NCI-H146 (cell line): ENCODE measurements at regions not wholly inside any gene's neighbourhood (a gene's known extent, or its start where the extent isn't known, plus 50 kb on each side); places are given as distances from the start of the nearest gene placed in this dataset.

Source experiments
- DNase-seq: peaks from one replicate; lab custom pipeline; 2025; lab: John Stamatoyannopoulos, UW

- peak; percentile 72 for DNase-seq
Measured at GRCh38 chr16:66315210-66315825, 51.2 kb upstream of the CDH5 start.

DNA sequence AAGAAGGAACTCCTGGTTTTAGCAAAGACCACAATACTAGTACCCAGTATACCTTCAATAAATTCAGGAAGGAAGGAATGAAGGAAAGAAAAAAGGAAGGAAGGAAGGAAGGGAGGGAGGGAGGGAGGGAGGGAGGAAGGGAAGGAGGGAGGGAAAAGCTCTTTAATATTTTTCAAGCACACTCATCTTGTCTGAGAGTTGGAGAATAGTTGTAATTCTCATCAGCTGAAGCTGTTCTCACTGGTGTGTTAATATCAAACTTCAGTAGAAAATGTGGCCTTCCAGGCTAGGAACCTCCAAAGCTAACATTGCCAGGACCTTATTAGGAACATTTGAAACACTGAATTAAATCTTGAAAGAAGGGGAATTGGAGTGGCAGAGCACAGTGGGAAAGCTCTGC, 55.2 kb upstream of the CDH5 start:
- DNase-seq: no peak

GRCh38 chr16:66309215-66309807, 57.2 kb upstream of the CDH5 start:
- DNase-seq: no peak

DNA sequence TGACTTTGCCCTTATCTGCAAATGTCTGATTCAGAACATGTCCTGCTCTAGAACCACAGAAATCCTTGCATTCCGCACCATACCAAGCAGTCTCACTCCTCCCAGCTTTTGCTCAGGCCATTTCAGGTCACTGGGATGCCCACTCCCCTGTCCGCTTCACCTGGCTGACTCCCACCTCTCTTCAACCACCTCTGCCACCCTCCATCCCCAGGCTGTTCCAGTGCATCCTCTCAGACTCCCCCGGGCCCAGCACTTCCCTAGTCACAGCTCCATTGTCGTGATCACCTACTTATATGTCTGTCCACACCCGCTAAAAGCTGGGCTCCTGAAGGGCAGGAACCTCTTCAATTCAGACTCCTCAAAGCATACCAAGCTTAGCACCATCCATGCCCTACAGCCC, 58.4 kb upstream of the CDH5 start:
- no peak for DNase-seq

DNA sequence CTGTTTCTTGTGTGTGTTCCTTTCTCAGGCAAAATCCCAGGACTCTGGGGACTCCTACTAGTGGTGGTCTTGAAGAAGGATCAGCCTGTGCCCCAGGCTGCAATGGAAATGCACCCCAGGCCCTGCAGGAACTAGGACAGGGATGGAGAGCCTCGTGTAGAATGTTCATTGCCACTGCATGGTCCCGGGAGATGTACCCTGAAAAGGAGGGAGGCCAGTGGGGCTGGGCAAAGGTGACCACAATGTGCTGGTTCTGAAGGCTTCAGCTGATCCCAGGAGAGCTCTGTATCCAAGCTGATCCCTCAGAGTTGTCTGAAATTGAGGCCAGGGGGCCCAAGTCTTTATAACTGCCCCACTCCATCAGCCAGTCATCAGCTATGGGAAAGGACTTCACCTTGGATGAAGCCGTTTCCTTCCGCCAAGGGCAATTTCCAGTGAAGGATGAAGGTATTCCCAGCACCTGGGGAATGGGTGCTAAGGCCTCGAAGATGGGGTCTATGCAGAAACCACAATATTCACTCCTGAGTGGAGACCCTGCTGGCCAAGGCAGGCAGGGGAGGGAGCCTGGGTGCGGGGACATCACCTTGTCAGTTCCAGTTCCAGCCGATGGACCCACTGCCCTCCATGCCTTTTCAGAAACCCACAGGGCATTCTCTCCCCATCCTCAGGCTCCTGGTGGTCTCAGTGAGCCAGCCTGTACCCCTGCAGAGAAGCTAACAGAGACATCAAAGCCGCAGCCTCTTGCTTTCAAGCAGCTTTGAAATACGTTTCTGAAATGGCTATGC, 59.9 kb upstream of the CDH5 start:
- no peak for DNase-seq

DNA sequence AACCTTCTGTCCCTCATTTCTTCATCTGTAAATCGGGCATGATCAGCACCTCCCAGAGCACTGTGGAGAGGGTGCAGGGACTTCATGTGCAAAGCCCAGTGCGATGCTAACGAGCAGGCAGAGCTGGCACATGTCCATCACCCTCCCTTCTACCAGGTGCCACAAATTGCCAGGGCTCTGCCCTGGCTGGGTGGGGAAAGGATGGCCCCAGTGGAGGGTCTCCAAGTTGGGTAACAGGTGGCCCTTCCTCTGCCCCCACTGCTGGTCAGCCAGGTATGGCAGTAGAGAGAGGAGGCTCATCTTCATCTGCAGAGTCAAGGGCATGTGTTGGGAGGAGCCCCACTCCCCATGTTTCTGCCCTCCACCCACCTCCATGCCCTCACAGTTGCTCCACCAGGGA, 61.5 kb upstream of the CDH5 start:
- DNase-seq: no peak

GRCh38 chr16:66304151-66304550, 62.3 kb upstream of the CDH5 start:
- DNase-seq: no peak

DNA sequence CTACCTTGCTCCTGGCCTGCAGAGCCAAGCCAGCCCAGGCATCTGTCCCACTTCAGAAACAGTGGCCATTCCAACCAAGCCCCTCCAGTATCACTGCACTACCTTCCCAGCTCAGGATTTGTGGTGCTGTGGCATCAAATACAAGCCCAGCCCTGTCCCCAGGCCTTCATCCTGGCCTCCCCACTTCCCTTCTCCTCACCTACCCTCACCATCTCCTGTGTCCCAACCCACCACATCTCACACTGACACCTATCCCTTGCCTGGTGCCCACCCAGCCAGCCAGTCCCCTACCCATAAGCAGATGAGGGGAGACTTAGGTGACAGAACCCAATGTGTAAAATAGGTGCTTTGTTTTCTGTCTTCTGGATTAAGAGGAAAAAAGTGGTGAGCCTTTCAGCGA, 66.0 kb upstream of the CDH5 start:
- no peak for DNase-seq

- no peak for DNase-seq
Measured at GRCh38 chr16:66300037-66300436, 66.5 kb upstream of the CDH5 start.

DNA sequence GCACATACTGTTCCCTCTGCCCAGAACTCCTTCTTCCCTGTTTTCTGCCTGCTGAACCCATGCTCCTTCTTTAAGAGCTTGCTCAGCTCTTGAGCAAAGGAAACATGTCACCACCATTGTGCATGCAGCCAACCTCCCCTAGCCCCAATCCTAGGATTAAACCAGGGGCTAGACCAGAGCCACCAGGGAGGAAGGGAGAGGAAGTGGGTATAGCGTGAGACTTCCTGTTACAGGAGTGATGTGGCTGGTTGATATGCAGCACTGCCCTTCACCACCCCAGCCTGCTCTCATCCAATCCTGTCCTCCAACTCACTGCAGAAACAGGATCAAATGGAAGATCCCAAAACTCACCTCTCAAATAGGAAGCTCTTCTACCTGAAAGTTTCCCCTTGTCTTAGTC, 67.1 kb upstream of the CDH5 start:
- no peak for DNase-seq

DNA sequence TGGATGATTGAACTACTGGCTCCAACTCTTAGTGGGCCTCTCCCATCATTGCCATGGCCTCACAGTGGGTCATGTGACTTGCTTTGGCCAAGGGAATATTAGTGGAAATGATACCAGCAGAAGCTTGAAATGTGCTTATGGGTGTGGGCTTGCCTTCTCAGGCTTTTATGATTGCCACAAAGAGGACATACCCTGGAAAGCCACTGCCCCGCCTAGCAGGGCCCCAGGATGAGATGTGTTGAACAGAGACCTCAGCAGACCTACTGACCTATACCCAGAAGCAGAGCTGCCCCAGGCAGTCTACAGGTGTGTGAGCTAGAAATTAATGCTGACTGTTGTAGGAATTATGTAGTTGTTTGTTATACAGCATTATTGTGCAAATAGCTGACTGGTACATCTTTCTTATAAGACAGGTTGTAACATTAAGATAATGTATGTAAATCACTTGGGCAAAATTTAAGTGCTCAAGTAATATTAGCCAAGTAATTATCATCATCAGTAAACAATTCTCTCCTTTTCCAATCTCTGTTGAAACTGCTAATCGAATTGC, 67.8 kb upstream of the CDH5 start:
- no peak for DNase-seq

DNA sequence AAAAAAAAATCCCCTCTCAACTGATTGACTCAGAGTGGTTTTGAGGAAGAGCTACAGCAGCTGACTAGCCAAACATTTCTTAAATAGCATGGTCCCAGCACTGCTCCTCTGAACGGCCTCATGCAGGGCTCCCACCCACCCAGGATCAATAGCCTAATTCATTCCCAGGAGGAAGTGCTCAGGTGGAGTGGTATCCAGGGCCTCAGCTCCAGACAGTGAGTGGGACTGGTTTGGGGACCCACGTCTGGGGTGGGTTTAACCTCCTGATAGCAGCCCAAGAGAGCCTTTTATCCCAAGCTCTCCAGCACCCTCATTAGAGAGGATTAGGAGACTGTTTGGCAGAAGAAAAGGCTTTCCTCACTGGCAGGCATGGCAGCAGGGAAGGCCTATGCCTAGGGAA, 68.5 kb upstream of the CDH5 start:
- DNase-seq: no peak

GRCh38 chr16:66296591-66296990, 69.9 kb upstream of the CDH5 start:
- no peak for DNase-seq

GRCh38 chr16:66295761-66296546, 70.5 kb upstream of the CDH5 start:
- DNase-seq: no peak

DNA sequence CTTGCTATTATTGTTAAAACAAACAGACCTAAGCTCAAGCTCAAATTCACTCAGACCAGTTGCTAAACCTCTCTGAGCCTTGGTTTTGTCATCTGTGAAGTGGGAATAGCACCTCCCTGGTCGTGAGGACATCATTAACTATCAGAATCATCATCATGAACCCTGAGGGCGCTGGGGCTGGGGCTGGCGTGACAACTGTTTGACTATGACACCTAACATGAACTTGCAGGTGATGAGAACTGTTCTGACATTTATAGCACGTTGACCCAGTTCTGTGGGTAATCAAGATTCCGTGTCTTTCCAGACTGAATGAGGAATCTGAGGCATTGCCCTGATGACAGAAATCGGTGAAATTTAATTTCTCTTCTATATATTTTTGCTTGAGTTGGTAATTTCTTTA, 71.3 kb upstream of the CDH5 start:
- DNase-seq: no peak

- DNase-seq: no peak
Measured at GRCh38 chr16:66294507-66294906, 72.0 kb upstream of the CDH5 start.

DNA sequence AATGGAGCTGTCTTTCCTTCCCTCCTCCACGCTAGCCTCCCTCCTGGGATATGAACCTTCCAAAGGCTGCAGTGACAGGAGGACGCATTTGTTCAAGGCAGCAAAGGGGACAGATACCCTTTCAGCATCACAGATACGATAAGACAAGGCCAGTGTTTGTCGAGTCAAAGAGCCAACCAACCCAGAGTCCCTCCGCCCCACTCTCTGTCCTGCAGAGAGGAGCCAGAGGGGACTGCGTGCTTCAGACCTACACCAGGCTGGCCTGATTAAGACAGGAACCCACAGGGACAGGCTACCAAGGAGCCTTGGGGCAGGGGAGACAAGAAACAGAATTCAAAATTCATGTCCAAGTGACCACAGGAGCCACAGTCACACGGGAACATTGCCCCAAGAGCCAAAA, 72.6 kb upstream of the CDH5 start:
- no peak for DNase-seq

GRCh38 chr16:66293207-66293735, 73.2 kb upstream of the CDH5 start:
- DNase-seq: no peak

DNA sequence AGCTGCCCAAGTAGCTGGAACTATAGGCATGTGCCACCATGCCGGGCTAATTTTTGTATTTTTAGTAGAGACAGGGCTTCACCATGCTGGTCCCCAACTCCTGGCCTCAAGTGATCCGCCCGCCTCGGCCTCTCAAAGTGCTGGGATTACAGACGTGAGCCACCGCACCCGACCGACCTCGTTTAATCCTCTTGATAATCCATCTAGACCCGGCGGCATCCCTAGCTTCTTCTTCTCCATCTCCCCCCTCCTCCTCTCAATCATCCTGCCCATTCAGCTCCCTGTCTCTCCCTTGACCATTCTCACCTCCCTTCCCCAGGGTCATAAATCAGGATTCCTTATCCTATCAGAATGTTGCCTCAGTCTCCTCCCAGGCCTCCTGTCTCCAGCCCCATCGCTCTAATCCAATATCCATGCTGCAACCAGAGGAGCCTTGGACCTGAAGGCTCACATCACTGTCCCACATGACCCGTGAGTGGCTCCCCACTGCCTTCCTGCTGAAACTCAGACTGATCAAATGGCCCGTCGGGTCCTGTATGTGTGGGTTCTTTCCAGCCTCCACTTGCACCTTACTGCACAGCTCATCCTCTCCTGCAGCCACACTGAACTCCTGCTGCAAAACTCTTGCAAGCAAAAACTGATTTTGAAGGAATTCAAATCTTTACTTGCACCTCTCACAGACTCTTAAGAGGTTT, 74.1 kb upstream of the CDH5 start:
- DNase-seq: no peak

GRCh38 chr16:66291833-66292232, 74.7 kb upstream of the CDH5 start:
- no peak for DNase-seq

DNA sequence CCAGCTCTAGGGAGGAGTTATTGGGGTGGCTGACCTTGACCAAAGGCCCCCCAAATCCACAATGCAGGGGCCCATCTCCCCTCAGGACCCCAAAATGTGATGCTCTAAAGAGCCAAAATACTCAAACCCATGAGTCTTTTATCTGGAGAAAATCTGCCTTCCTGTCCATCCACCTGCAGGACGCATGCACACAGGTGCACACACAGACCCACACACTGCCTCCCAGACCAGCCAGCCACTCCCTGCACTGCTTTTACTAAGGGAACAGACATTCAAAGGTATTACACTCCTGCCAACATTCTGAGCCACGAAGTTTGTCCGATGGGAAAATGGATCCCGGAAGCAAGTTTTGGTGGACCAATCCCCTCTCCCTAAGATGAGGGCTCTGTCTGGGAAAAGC, 76.1 kb upstream of the CDH5 start:
- no peak for DNase-seq

DNA sequence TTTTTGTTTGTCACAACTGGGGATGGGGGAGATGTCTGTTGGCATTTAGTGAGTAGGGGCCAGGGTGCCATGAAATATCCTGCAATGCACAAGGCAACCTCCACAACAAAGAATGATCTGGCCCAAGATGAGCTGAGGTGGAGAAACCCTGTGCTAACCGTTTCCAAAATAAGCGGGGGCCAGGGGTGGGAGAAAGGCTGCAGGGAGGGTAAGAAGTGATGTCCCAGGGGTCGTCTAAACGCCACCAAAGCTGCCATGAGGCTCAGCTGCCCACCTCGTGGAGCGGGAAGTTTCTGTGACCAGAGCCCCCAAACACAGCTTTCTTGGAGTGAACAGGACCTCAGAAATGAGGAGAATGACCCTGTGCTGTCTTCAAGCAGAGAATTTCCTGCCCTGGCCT, 76.5 kb upstream of the CDH5 start:
- no peak for DNase-seq
